ENCODE measurements at regions not wholly inside any gene's neighbourhood (a gene's known extent, or its start where the extent isn't known, plus 50 kb on each side); places are given as distances from the start of the nearest gene placed in this dataset.
A peak's percentile ranks its signal among the peaks of the same experiment; 100 is the strongest.

DNA sequence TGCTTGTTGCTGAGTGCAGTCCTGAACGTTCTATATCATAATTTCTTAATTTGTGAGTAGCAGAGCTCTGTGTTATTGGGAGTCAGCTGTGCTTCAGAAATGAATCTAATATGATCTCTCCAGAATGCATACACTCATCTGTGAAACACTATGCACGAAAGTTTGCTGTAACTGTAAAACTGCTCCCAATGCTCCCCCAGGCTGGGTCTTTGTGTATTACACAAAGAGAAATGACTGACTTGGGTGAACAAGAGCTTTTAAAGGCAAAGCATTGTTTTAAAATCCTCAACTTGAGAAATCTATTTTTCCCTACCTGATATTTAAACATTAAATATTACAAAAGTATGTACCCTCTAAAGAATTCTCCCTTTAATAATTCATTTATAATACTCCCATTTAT lies 636.7 kb upstream of the KIF2B start:
- TF ChIP-seq, protein P1, sequence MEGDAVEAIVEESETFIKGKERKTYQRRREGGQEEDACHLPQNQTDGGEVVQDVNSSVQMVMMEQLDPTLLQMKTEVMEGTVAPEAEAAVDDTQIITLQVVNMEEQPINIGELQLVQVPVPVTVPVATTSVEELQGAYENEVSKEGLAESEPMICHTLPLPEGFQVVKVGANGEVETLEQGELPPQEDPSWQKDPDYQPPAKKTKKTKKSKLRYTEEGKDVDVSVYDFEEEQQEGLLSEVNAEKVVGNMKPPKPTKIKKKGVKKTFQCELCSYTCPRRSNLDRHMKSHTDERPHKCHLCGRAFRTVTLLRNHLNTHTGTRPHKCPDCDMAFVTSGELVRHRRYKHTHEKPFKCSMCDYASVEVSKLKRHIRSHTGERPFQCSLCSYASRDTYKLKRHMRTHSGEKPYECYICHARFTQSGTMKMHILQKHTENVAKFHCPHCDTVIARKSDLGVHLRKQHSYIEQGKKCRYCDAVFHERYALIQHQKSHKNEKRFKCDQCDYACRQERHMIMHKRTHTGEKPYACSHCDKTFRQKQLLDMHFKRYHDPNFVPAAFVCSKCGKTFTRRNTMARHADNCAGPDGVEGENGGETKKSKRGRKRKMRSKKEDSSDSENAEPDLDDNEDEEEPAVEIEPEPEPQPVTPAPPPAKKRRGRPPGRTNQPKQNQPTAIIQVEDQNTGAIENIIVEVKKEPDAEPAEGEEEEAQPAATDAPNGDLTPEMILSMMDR (conservative IDR thresholded peaks at IDR 0.05; ENCODE audit: low read depth, low read length) = peak; percentile 12
- DNase-seq (ENCODE audit: low read depth) = no peak
- H3K4me3 ChIP-seq (ENCODE audit: low read depth, low read length) = no peak overlapping the region

DNA sequence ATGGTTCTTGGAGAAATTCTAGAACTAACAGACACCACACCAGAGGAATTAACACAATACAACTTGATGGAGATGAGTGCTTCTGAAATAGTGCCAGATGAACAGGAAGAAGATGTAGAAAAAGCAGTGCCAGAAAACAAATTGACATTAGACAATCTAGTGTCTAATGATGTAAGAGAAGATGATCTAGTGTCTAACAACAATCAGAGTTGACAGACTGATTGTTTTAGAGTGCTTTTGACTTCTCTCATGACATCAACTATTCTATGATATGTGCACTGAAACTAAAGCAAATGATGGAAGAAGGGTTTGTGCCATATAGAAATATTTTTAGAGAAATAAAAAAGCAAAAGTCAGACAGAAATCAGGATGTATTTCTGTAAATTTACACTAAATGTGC lies 646.1 kb upstream of the KIF2B start:
- DNase-seq (ENCODE audit: low read depth) = no peak
- TF ChIP-seq, protein P1 (conservative IDR thresholded peaks at IDR 0.05; ENCODE audit: low read depth, low read length) = no peak

GRCh38 chr17:53168413-53168812 lies 654.3 kb upstream of the KIF2B start:
- TF ChIP-seq, protein P1 (conservative IDR thresholded peaks at IDR 0.05; ENCODE audit: low read depth, low read length) = no peak
- DNase-seq (ENCODE audit: low read depth) = no peak
- no peak overlapping the region for H3K4me3 ChIP-seq (ENCODE audit: low read depth, low read length)

More for the DNA sequence above, 646.1 kb upstream of the KIF2B start:
- no peak overlapping the region for H3K4me3 ChIP-seq (ENCODE audit: low read depth, low read length)

GRCh38 chr17:53166731-53167130 lies 656.0 kb upstream of the KIF2B start:
- H3K4me3 ChIP-seq (ENCODE audit: low read depth, low read length) = no peak overlapping the region
- no peak for DNase-seq (ENCODE audit: low read depth)
- TF ChIP-seq, protein P1 (conservative IDR thresholded peaks at IDR 0.05; ENCODE audit: low read depth, low read length) = no peak

DNA sequence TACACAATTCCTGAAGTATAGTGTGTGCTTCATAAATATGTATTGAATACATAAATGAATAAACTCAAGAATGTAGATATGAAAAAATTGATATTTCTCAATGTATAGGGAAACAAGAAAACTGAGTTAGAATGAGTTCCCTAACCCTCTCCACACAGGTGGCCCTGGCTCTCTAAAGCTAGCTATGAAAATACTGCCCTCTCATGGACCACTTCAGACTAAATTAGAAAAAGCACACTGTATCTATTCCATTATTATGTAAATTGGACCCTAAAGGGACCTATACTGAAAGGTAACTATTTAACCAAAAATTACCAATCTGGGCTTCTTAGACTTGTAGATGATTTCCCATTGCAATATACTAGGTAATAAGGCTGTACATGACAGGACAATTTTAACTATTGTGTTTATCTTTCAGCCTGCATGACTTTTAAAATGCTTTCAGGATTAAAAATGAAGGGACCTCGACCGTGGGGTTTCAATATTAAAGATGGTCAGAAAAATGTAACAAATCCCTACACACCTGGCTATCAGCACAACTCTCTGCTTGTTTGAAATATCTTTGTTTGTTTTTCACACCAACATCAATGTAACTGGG lies 672.5 kb upstream of the KIF2B start:
- TF ChIP-seq, protein P1 (conservative IDR thresholded peaks at IDR 0.05; ENCODE audit: low read depth, low read length) = peak; percentile 55
- no peak overlapping the region for H3K4me3 ChIP-seq (ENCODE audit: low read depth, low read length)
- no peak for DNase-seq (ENCODE audit: low read depth)

- TF ChIP-seq, protein P1 (conservative IDR thresholded peaks at IDR 0.05; ENCODE audit: low read depth, low read length) = no peak
Measured at GRCh38 chr17:53149316-53149715, 673.4 kb upstream of the KIF2B start.

GRCh38 chr17:53148058-53148457 lies 674.7 kb upstream of the KIF2B start:
- no peak overlapping the region for H3K4me3 ChIP-seq (ENCODE audit: low read depth, low read length)
- no peak for DNase-seq (ENCODE audit: low read depth)
- TF ChIP-seq, protein P1 (conservative IDR thresholded peaks at IDR 0.05; ENCODE audit: low read depth, low read length) = no peak

More at GRCh38 chr17:53149316-53149715, 673.4 kb upstream of the KIF2B start:
- no peak for DNase-seq (ENCODE audit: low read depth)
- H3K4me3 ChIP-seq (ENCODE audit: low read depth, low read length) = no peak overlapping the region

Measured in epithelial cell of proximal tubule (primary cell).